Mesenchymal stem cell (in vitro differentiated cells and primary cell): ENCODE measurements at regions not wholly inside any gene's neighbourhood (a gene's known extent, or its start where the extent isn't known, plus 50 kb on each side); places are given as distances from the start of the nearest gene placed in this dataset.
A peak's percentile ranks its signal among the peaks of the same experiment; 100 is the strongest.

Source experiments
- DNase-seq: peaks from one replicate; pipeline ENCODE4 v3.0.0-alpha.2; 2013
- H2AFZ ChIP-seq: one replicate; pipeline ENCODE4 v1.6.1; 2013; ENCODE audit warnings: low read depth, mild to moderate bottlenecking, control low read depth, inconsistent platforms, low read length, moderate library complexity
- H2AK5ac ChIP-seq: 2 replicates; pipeline ENCODE4 v1.6.1; 2013; ENCODE audit warnings: low read length, moderate library complexity, mild to moderate bottlenecking, inconsistent platforms; ENCODE audit not compliant: severe bottlenecking
- H2BK120ac ChIP-seq: one replicate; pipeline ENCODE4 v1.6.1; 2013; ENCODE audit warnings: low read depth, mild to moderate bottlenecking, inconsistent platforms, low read length, moderate library complexity
- H2BK12ac ChIP-seq, 2 experiments: one replicate each; pipeline ENCODE4 v1.6.1; 2013; ENCODE audit warnings: inconsistent platforms in 2 of 2, low read length in 2 of 2, mild to moderate bottlenecking in 2 of 2, moderate library complexity in 2 of 2, control low read depth in 1 of 2
- H2BK15ac ChIP-seq: one replicate; pipeline ENCODE4 v1.6.1; 2013; ENCODE audit warnings: mild to moderate bottlenecking, low read depth, inconsistent platforms; ENCODE audit not compliant: poor library complexity, severe bottlenecking
- H2BK5ac ChIP-seq: 2 replicates; pipeline ENCODE4 v1.6.1; 2013; ENCODE audit warnings: low read depth, mild to moderate bottlenecking, low read length, control low read depth, inconsistent platforms; ENCODE audit not compliant: poor library complexity, severe bottlenecking
- H3K14ac ChIP-seq, 2 experiments: one replicate each; pipeline ENCODE4 v1.6.1; 2013; ENCODE audit warnings: inconsistent platforms in 2 of 2, low read length in 2 of 2, control low read depth in 1 of 2, mild to moderate bottlenecking in 1 of 2, moderate library complexity in 1 of 2
- H3K18ac ChIP-seq, 2 experiments: one replicate each; pipeline ENCODE4 v1.6.1; 2013; ENCODE audit warnings: inconsistent platforms in 2 of 2, low read length in 2 of 2, control low read depth in 1 of 2, low read depth in 1 of 2, mild to moderate bottlenecking in 1 of 2
- H3K23ac ChIP-seq, 2 experiments: one replicate each; pipeline ENCODE4 v1.6.1; 2013; ENCODE audit warnings: inconsistent platforms in 2 of 2, low read length in 2 of 2, mild to moderate bottlenecking in 2 of 2, moderate library complexity in 2 of 2, control low read depth in 1 of 2
- H3K27ac ChIP-seq: 2 replicates; pipeline ENCODE4 v1.5.1; 2013; ENCODE audit warnings: mild to moderate bottlenecking, moderate library complexity, low read length, control low read depth, inconsistent platforms; ENCODE audit not compliant: poor library complexity, severe bottlenecking
- H3K27me3 ChIP-seq, 2 experiments: 2 replicates each; pipeline versions ENCODE4 v1.6.1 to v1.7.0; 2013; ENCODE audit warnings: low read length in 2 of 2, mild to moderate bottlenecking in 2 of 2, moderate library complexity in 2 of 2, control low read depth in 1 of 2, inconsistent platforms in 1 of 2; ENCODE audit not compliant: control insufficient read depth in 1 of 2, insufficient read depth in 1 of 2
- H3K36me3 ChIP-seq, 2 experiments: 2 replicates each; pipeline versions ENCODE4 v1.6.1 to v1.7.0; 2013; ENCODE audit warnings: low read length in 2 of 2, control low read depth in 1 of 2, inconsistent platforms in 1 of 2, low read depth in 1 of 2, mild to moderate bottlenecking in 1 of 2; ENCODE audit not compliant: insufficient read depth in 2 of 2, control insufficient read depth in 1 of 2
- H3K4ac ChIP-seq, 2 experiments: one replicate each; pipeline ENCODE4 v1.6.1; 2013; ENCODE audit warnings: inconsistent platforms in 2 of 2, low read length in 2 of 2, mild to moderate bottlenecking in 2 of 2, moderate library complexity in 2 of 2, control low read depth in 1 of 2, low read depth in 1 of 2
- H3K4me1 ChIP-seq: 2 replicates; pipeline ENCODE4 v1.6.1; 2013; ENCODE audit warnings: low read depth, low read length, control low read depth; ENCODE audit not compliant: control insufficient read depth, insufficient read depth
- H3K4me2 ChIP-seq: 2 replicates; pipeline ENCODE4 v1.6.1; 2013; ENCODE audit warnings: low read length, mild to moderate bottlenecking, inconsistent platforms; ENCODE audit not compliant: poor library complexity, severe bottlenecking
- H3K4me3 ChIP-seq, 2 experiments: 2 replicates each; pipeline versions ENCODE4 v1.5.1 to v1.7.0; 2013; ENCODE audit warnings: low read length in 2 of 2, mild to moderate bottlenecking in 2 of 2, control low read depth in 1 of 2, low read depth in 1 of 2; ENCODE audit not compliant: insufficient read depth in 1 of 2
- H3K79me1 ChIP-seq: replicated peaks from 2 replicates; pipeline ENCODE4 v1.6.1; 2013; ENCODE audit warnings: mild to moderate bottlenecking, control low read depth, low read length, inconsistent platforms; ENCODE audit not compliant: poor library complexity, severe bottlenecking
- H3K9ac ChIP-seq: 2 replicates; pipeline ENCODE4 v1.7.0; 2013; ENCODE audit warnings: mild to moderate bottlenecking, low read length, moderate library complexity
- H3K9me3 ChIP-seq: 2 replicates; pipeline ENCODE4 v1.7.0; 2013; ENCODE audit warnings: mild to moderate bottlenecking, low read length; ENCODE audit not compliant: control insufficient read depth
- H4K8ac ChIP-seq: one replicate; pipeline ENCODE4 v1.6.1; 2013; ENCODE audit warnings: inconsistent platforms, mild to moderate bottlenecking, low read length, moderate library complexity
- H4K91ac ChIP-seq: one replicate; pipeline ENCODE4 v1.6.1; 2013; ENCODE audit warnings: mild to moderate bottlenecking, low read length, inconsistent platforms
- WGBS: methylation state at CpG from one replicate; pipeline ENCODE4 v1.1.7; 2013; ENCODE audit warnings: mixed read lengths; 5-methylcytosine and 5-hydroxymethylcytosine counted together

DNA sequence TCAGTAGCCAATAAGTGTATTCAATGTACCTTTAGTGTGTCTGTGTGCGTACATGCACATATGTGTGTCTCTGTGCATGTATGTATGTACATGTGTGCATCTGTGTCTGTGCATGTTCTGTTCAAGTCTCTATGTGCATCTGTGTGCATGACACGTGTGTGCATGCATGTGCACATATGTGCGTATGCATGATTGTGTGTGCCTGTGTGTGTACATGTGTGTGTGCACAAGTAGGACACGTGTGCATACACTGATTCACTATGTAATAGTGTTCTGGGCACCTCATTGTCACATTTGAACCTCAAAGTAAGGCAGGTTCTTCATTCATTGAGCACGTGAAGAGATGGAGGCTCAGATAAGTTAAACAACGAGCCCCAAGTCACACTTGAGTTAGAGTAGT lies 142.6 kb upstream of the COPS8 start:
- H3K4me3 ChIP-seq: no peak overlapping the region
- H3K9me3 ChIP-seq: no peaks in the 10 kb centered on the region
- no peak overlapping the region for H2AK5ac ChIP-seq
- H2BK5ac ChIP-seq: no peak overlapping the region
- no peak overlapping the region for H4K8ac ChIP-seq
- peak overlapping the region; percentile 15 for H4K91ac ChIP-seq
- H3K9ac ChIP-seq: no peak overlapping the region
- 94% methylated on average over 6 of the region's 6 CpGs for WGBS
- H2BK12ac ChIP-seq: no peak overlapping the region
- no peaks in the 10 kb centered on the region for H3K36me3 ChIP-seq
- H2BK120ac ChIP-seq: no peak overlapping the region
- no peak overlapping the region for H2AFZ ChIP-seq
- H3K4me2 ChIP-seq: no peak overlapping the region
- DNase-seq: no peak
- H3K4ac ChIP-seq: no peak overlapping the region
- H3K23ac ChIP-seq: no peak overlapping the region
- no peaks in the 10 kb centered on the region for H3K79me1 ChIP-seq
- H3K4me1 ChIP-seq: no peaks in the 10 kb centered on the region
- peaks cover 0 to 4% of the 10 kb centered on the region in 2 experiments for H3K27me3 ChIP-seq
- H3K18ac ChIP-seq: peak overlapping the region in 1 of 2 experiments; percentile 22
- no peak overlapping the region for H2BK15ac ChIP-seq
- peak overlapping the region in 1 of 2 experiments; percentile 22 for H3K14ac ChIP-seq
- no peak overlapping the region for H3K27ac ChIP-seq

- Histone ChIP-seq H2AK5ac (no peak overlapping the region), H3K27ac (no peak overlapping the region), H3K14ac (no peak overlapping the region), H4K91ac (no peak overlapping the region), H3K18ac (peak overlapping the region in 1 of 2 experiments; percentile 16), H2BK120ac (no peak overlapping the region), H3K23ac (no peak overlapping the region), H3K9ac (no peak overlapping the region), H2AFZ (no peak overlapping the region), H3K4me2 (no peak overlapping the region), H3K4me1 (no peaks in the 10 kb centered on the region), H3K36me3 (no peaks in the 10 kb centered on the region), H2BK15ac (peak overlapping the region; percentile 38), H3K4ac (peak overlapping the region in 1 of 2 experiments; percentile 5), H2BK5ac (no peak overlapping the region), H3K79me1 (no peaks in the 10 kb centered on the region), H2BK12ac (peak overlapping the region; percentile 45 to 70), H3K27me3 (peaks cover 0 to 4% of the 10 kb centered on the region in 2 experiments), H3K9me3 (no peaks in the 10 kb centered on the region), H4K8ac (no peak overlapping the region), H3K4me3 (no peak overlapping the region)
- WGBS: 91% methylated on average over 3 of the region's 3 CpGs
- no peak for DNase-seq
Observed at GRCh38 chr2:236943841-236944513, 141.7 kb upstream of the COPS8 start.

- WGBS: 94% methylated on average over 7 of the region's 7 CpGs
- Histone ChIP-seq H2BK120ac (no peak overlapping the region), H3K23ac (no peak overlapping the region), H3K9ac (no peak overlapping the region), H2AK5ac (no peak overlapping the region), H2BK5ac (no peak overlapping the region), H3K18ac (no peak overlapping the region), H3K79me1 (no peaks in the 10 kb centered on the region), H3K4me3 (no peak overlapping the region), H3K4me2 (no peak overlapping the region), H3K9me3 (no peaks in the 10 kb centered on the region), H2BK12ac (peak overlapping the region; percentile 9 to 45), H3K36me3 (no peaks in the 10 kb centered on the region), H4K8ac (no peak overlapping the region), H3K27me3 (peaks cover 0 to 4% of the 10 kb centered on the region in 2 experiments), H3K4me1 (no peaks in the 10 kb centered on the region), H3K4ac (peak overlapping the region in 1 of 2 experiments; percentile 5), H2BK15ac (peak overlapping the region; percentile 73), H2AFZ (no peak overlapping the region), H4K91ac (no peak overlapping the region), H3K27ac (no peak overlapping the region), H3K14ac (no peak overlapping the region)
- DNase-seq: no peak
Observed at GRCh38 chr2:236944561-236944960, 141.1 kb upstream of the COPS8 start.

GRCh38 chr2:236945431-236946016 lies 140.2 kb upstream of the COPS8 start:
- 84% methylated on average over 5 of the region's 6 CpGs for WGBS
- Histone ChIP-seq H3K9me3 (no peaks in the 10 kb centered on the region), H3K9ac (no peak overlapping the region), H3K18ac (peak overlapping the region; percentile 52 to 63), H3K23ac (no peak overlapping the region), H3K36me3 (no peaks in the 10 kb centered on the region), H2AFZ (no peak overlapping the region), H3K79me1 (no peaks in the 10 kb centered on the region), H4K91ac (peak overlapping the region; percentile 76), H4K8ac (peak overlapping the region; percentile 43), H3K14ac (no peak overlapping the region), H2BK12ac (peak overlapping the region; percentile 33 to 69), H2BK120ac (peak overlapping the region; percentile 27), H3K27me3 (peaks cover 0 to 1% of the 10 kb centered on the region in 2 experiments), H2AK5ac (no peak overlapping the region), H3K4me1 (no peaks in the 10 kb centered on the region), H2BK5ac (no peak overlapping the region), H2BK15ac (no peak overlapping the region), H3K4me3 (no peak overlapping the region), H3K4me2 (no peak overlapping the region), H3K27ac (no peak overlapping the region), H3K4ac (peak overlapping the region; percentile 11 to 76)
- DNase-seq: no peak
